H1 (cell line): ENCODE measurements at regions not wholly inside any gene's neighbourhood (a gene's known extent, or its start where the extent isn't known, plus 50 kb on each side); places are given as distances from the start of the nearest gene placed in this dataset.

Experiments
- CTCF ChIA-PET: fragments of 300-600 bp; sonication (Branson Sonifier 250); formaldehyde crosslinking; loops from one replicate; lab custom pipeline; 2021; ENCODE audit not compliant: partially characterized antibody; lab: Charles Lee
- POLR2A ChIA-PET: fragments of 300-600 bp; sonication (Branson Sonifier 250); formaldehyde crosslinking; loops from one replicate; lab custom pipeline; 2021; ENCODE audit warnings: inconsistent platforms; ENCODE audit not compliant: partially characterized antibody; lab: Charles Lee
- DNase-seq, 2 experiments: peaks; one replicate each; pipeline versions ENCODE4 v3.0.0 to v3.0.0-alpha.2; 2010 to 2022; ENCODE audit warnings: low spot score in 2 of 2, low read depth in 1 of 2, mixed read lengths in 1 of 2
- FAIRE-seq: peaks from 2 replicates; lab custom pipeline; 2011; peaks lifted over from hg19 to GRCh38; lab: Jason Lieb, UNC
- H2AFZ ChIP-seq: 2 replicates; pipeline ENCODE4 v1.8.1; 2012; ENCODE audit warnings: low read length, inconsistent platforms
- H2AK5ac ChIP-seq: 2 replicates; pipeline ENCODE4 v1.6.1; 2013; ENCODE audit warnings: low read depth, low read length
- H2BK120ac ChIP-seq: replicated peaks from 2 replicates; pipeline ENCODE3; 2013; ENCODE audit warnings: low read depth, low read length, inconsistent platforms
- H2BK12ac ChIP-seq: 2 replicates; pipeline ENCODE4 v1.6.1; 2013; ENCODE audit warnings: low read depth, low read length
- H2BK15ac ChIP-seq: 2 replicates; pipeline ENCODE4 v1.6.1; 2013; ENCODE audit warnings: low read length
- H2BK20ac ChIP-seq: 2 replicates; pipeline ENCODE4 v1.6.1; 2013; ENCODE audit warnings: low read length
- H2BK5ac ChIP-seq: 2 replicates; pipeline ENCODE4 v1.6.1; 2013; ENCODE audit warnings: low read depth, low read length
- H3K14ac ChIP-seq: 2 replicates; pipeline ENCODE4 v1.6.1; 2013; ENCODE audit warnings: inconsistent platforms; ENCODE audit not compliant: insufficient read length
- H3K18ac ChIP-seq: 2 replicates; pipeline ENCODE4 v1.6.1; 2013; ENCODE audit warnings: low read length; ENCODE audit errors: extremely low read depth
- H3K23ac ChIP-seq: 2 replicates; pipeline ENCODE4 v1.6.1; 2013; ENCODE audit warnings: inconsistent platforms; ENCODE audit not compliant: insufficient read length
- H3K23me2 ChIP-seq: 2 replicates; pipeline ENCODE4 v1.6.1; 2013; ENCODE audit warnings: low read depth, low read length
- H3K27ac ChIP-seq: 2 replicates; pipeline ENCODE4 v1.6.1; 2011; ENCODE audit warnings: low read depth, low read length, inconsistent platforms
- H3K27me3 ChIP-seq, 4 experiments: replicated peaks in 1 of 4; 1 replicate in 1 of 4; 2 replicates in 3 of 4; pipeline versions ENCODE4 v1.6.1 to v1.8.1; 2011 to 2013; ENCODE audit warnings: low read length in 3 of 4, mild to moderate bottlenecking in 3 of 4, inconsistent platforms in 2 of 4, mixed read lengths in 2 of 4, moderate library complexity in 1 of 4; ENCODE audit not compliant: control insufficient read depth in 3 of 4, insufficient read depth in 3 of 4; ENCODE audit errors: extremely low read depth in 1 of 4
- H3K36me3 ChIP-seq, 4 experiments: 2 replicates each; pipeline versions ENCODE4 v1.6.1 to v1.8.1; 2011 to 2013; ENCODE audit warnings: mild to moderate bottlenecking in 4 of 4, low read length in 3 of 4, moderate library complexity in 2 of 4, control low read depth in 1 of 4, inconsistent platforms in 1 of 4; ENCODE audit not compliant: insufficient read depth in 4 of 4, control insufficient read depth in 2 of 4
- H3K4ac ChIP-seq: replicated peaks from 2 replicates; pipeline ENCODE3; 2013; ENCODE audit warnings: low read length, low read depth, mixed read lengths, inconsistent platforms; ENCODE audit not compliant: insufficient read length
- H3K4me1 ChIP-seq, 4 experiments: replicated peaks in 1 of 4; 1 replicate in 1 of 4; 2 replicates in 3 of 4; pipeline versions ENCODE4 v1.6.1 to v1.8.1; 2011 to 2013; ENCODE audit warnings: low read length in 3 of 4, inconsistent platforms in 2 of 4, mixed read lengths in 1 of 4; ENCODE audit not compliant: insufficient read depth in 4 of 4, control insufficient read depth in 3 of 4
- H3K4me2 ChIP-seq, 2 experiments: 2 replicates each; pipeline versions ENCODE4 v1.6.1 to v1.8.1; 2011 to 2013; ENCODE audit warnings: low read depth in 2 of 2, low read length in 2 of 2, control low read depth in 1 of 2, inconsistent platforms in 1 of 2, mild to moderate bottlenecking in 1 of 2; ENCODE audit not compliant: insufficient read depth in 1 of 2
- H3K4me3 ChIP-seq, 4 experiments: fragments of 200-600, 300-600 bp in 1 of 4; sonication (generic), shearing (Covaris generic), sonication (Bioruptor Twin) in 1 of 4; 2 replicates each; pipeline versions ENCODE4 v1.5.1 to v1.8.1; 2011 to 2016; ENCODE audit warnings: low read length in 4 of 4, low read depth in 3 of 4, control low read depth in 2 of 4, inconsistent platforms in 2 of 4, mild to moderate bottlenecking in 2 of 4, mixed read lengths in 1 of 4, moderate library complexity in 1 of 4; ENCODE audit not compliant: insufficient read depth in 2 of 4; ENCODE audit errors: extremely low read depth in 1 of 4
- H3K56ac ChIP-seq: replicated peaks from 2 replicates; pipeline ENCODE3; 2013; ENCODE audit warnings: low read depth, mild to moderate bottlenecking, mixed read lengths, low read length, inconsistent platforms; ENCODE audit not compliant: insufficient read length
- H3K79me1 ChIP-seq: 2 replicates; pipeline ENCODE4 v1.6.1; 2013; ENCODE audit warnings: low read depth, low read length, control low read depth
- H3K79me2 ChIP-seq, 2 experiments: 2 replicates each; pipeline versions ENCODE4 v1.6.1 to v1.8.1; 2012 to 2013; ENCODE audit warnings: low read length in 2 of 2, mild to moderate bottlenecking in 2 of 2, inconsistent platforms in 1 of 2; ENCODE audit not compliant: insufficient read depth in 2 of 2, control insufficient read depth in 1 of 2
- H3K9ac ChIP-seq, 4 experiments: replicated peaks in 1 of 4; 1 replicate in 1 of 4; 2 replicates in 3 of 4; pipeline versions ENCODE4 v1.6.1 to v1.8.1; 2011 to 2013; ENCODE audit warnings: low read depth in 3 of 4, low read length in 3 of 4, control low read depth in 2 of 4, mild to moderate bottlenecking in 2 of 4, moderate library complexity in 2 of 4, inconsistent platforms in 1 of 4; ENCODE audit errors: extremely low read depth in 1 of 4
- H3K9me3 ChIP-seq, 2 experiments: 2 replicates each; pipeline versions ENCODE4 v1.6.1 to v1.8.1; 2012 to 2013; ENCODE audit warnings: mild to moderate bottlenecking in 2 of 2, moderate library complexity in 2 of 2, control low read depth in 1 of 2, inconsistent platforms in 1 of 2, low read depth in 1 of 2, low read length in 1 of 2, mixed read lengths in 1 of 2; ENCODE audit not compliant: insufficient read depth in 2 of 2
- H4K20me1 ChIP-seq, 2 experiments: replicated peaks in 1 of 2; 2 replicates each; pipeline versions ENCODE3 to v1.8.1; 2011 to 2013; ENCODE audit warnings: inconsistent platforms in 2 of 2, low read length in 2 of 2, mild to moderate bottlenecking in 1 of 2; ENCODE audit not compliant: insufficient read depth in 2 of 2, control insufficient read depth in 1 of 2
- H4K5ac ChIP-seq: 2 replicates; pipeline ENCODE4 v1.6.1; 2013; ENCODE audit warnings: low read length, low read depth, mixed read lengths, inconsistent platforms; ENCODE audit not compliant: insufficient read length
- H4K8ac ChIP-seq: 2 replicates; pipeline ENCODE4 v1.8.0; 2013; ENCODE audit warnings: mild to moderate bottlenecking, moderate library complexity, low read length, inconsistent platforms; ENCODE audit not compliant: insufficient read depth; ENCODE audit errors: extremely low read depth
- H4K91ac ChIP-seq: replicated peaks from 2 replicates; pipeline ENCODE3; 2013; ENCODE audit warnings: low read length, mixed read lengths, inconsistent platforms; ENCODE audit not compliant: insufficient read length
- CBX5 ChIP-seq: fragments of 300-800, 300-1000 bp; sonication (generic); IDR thresholded peaks from 2 replicates; pipeline ENCODE4 v1.7.1; 2016; ENCODE audit warnings: antibody characterized with exemption, low read length, low read depth
- POLR2AphosphoS5 ChIP-seq: IDR thresholded peaks from 2 replicates; pipeline ENCODE4 v1.6.1; 2011; ENCODE audit warnings: low read depth, low read length
- RXRA ChIP-seq: IDR thresholded peaks from 2 replicates; pipeline ENCODE4 v1.6.1; 2011; ENCODE audit warnings: low read depth, mild to moderate bottlenecking, low read length, moderate library complexity; ENCODE audit not compliant: insufficient read depth
- TAF1 ChIP-seq: IDR thresholded peaks from 2 replicates; pipeline ENCODE4 v1.6.1; 2011; ENCODE audit warnings: mild to moderate bottlenecking, low read depth, low read length
- WGBS, 2 experiments: shearing (Covaris generic) in 1 of 2; methylation state at CpG; one replicate each; pipeline versions ENCODE4 v1.1.6 to v1.1.7; 2013 to 2015; ENCODE audit warnings: low lambda C conversion rate in 2 of 2, mixed read lengths in 2 of 2, inconsistent platforms in 1 of 2, low coverage in 1 of 2, missing lambda C conversion rate in 1 of 2; ENCODE audit not compliant: insufficient replicate concordance in 2 of 2, insufficient coverage in 1 of 2, insufficient read length in 1 of 2; ENCODE audit errors: extremely low coverage in 1 of 2, missing lambda C conversion rate in 1 of 2; 5-methylcytosine and 5-hydroxymethylcytosine counted together
- TF ChIP-seq, protein P1 (sequence below), 3 experiments: IDR thresholded peaks; 1 replicate in 2 of 3; 2 replicates in 1 of 3; pipeline versions ENCODE4 v1.5.1 to v1.6.1; 2011; ENCODE audit warnings: low read length in 3 of 3, mild to moderate bottlenecking in 3 of 3, inconsistent platforms in 2 of 3, low read depth in 1 of 3, moderate library complexity in 1 of 3; ENCODE audit not compliant: insufficient read depth in 1 of 3; ENCODE audit errors: control extremely low read depth in 1 of 3

DNA sequence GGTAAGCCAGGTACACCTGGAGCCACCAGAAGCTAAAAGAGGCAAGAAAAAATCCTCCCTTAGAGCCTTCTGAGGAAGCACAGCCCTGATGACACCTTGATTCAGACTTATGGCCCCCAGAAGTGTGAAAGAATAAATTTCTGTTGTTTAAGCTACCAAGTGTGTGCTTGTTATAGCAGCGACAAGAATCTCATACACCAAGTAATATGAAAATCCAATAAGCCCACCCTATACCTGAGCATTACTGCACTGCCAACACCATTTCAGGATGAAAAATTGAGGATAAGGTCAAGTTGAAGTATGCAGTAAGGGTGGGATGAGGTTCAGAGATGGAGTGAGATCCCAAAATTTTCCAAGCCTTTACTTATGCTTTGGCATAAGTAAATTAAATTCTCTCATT is 163.6 kb upstream of the CCDC196 start:
- Histone ChIP-seq H4K20me1 (no peaks in the 10 kb centered on the region), H3K23me2 (no peaks in the 10 kb centered on the region; the same call in 1 of the 2 replicates), H2BK15ac (no peak overlapping the region), H3K4me2 (no peak overlapping the region), H3K23ac (no peak overlapping the region), H3K56ac (no peak overlapping the region), H4K5ac (no peak overlapping the region), H2AK5ac (no peak overlapping the region), H3K79me1 (no peaks in the 10 kb centered on the region), H3K9me3 (no peaks in the 10 kb centered on the region), H2AFZ (no peak overlapping the region), H3K4ac (no peak overlapping the region), H3K79me2 (no peaks in the 10 kb centered on the region), H3K27ac (no peak overlapping the region), H3K4me3 (no peak overlapping the region), H3K18ac (no peak overlapping the region), H2BK5ac (no peak overlapping the region), H3K4me1 (no peaks in the 10 kb centered on the region), H3K9ac (no peak overlapping the region), H2BK120ac (no peak overlapping the region), H3K36me3 (no peaks in the 10 kb centered on the region), H4K8ac (no peak overlapping the region), H3K27me3 (no peaks in the 10 kb centered on the region), H4K91ac (no peak overlapping the region), H2BK12ac (no peak overlapping the region), H2BK20ac (no peak overlapping the region), H3K14ac (no peak overlapping the region)
- ChIA-PET CTCF (no interaction called here), POLR2A (no interaction called here)
- FAIRE-seq, result no peak
- 100% methylated on average over 1 of the region's 1 CpG; no CpG with 5 or more reads in 1 of the 2 experiments for WGBS, 2 experiments
- no peak for TF ChIP-seq TAF1
- TF ChIP-seq, protein P1, sequence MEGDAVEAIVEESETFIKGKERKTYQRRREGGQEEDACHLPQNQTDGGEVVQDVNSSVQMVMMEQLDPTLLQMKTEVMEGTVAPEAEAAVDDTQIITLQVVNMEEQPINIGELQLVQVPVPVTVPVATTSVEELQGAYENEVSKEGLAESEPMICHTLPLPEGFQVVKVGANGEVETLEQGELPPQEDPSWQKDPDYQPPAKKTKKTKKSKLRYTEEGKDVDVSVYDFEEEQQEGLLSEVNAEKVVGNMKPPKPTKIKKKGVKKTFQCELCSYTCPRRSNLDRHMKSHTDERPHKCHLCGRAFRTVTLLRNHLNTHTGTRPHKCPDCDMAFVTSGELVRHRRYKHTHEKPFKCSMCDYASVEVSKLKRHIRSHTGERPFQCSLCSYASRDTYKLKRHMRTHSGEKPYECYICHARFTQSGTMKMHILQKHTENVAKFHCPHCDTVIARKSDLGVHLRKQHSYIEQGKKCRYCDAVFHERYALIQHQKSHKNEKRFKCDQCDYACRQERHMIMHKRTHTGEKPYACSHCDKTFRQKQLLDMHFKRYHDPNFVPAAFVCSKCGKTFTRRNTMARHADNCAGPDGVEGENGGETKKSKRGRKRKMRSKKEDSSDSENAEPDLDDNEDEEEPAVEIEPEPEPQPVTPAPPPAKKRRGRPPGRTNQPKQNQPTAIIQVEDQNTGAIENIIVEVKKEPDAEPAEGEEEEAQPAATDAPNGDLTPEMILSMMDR (IDR thresholded peaks at IDR 0.05; ENCODE audit: control extremely low read depth in 1 of 3, insufficient read depth in 1 of 3, low read depth in 1 of 3, low read length in 3 of 3), result no peak
- no peak for TF ChIP-seq CBX5
- TF ChIP-seq RXRA, result no peak
- no peak for TF ChIP-seq POLR2AphosphoS5
- no peak for DNase-seq
